ENCODE measurements at regions not wholly inside any gene's neighbourhood (a gene's known extent, or its start where the extent isn't known, plus 50 kb on each side); places are given as distances from the start of the nearest gene placed in this dataset.

DNA sequence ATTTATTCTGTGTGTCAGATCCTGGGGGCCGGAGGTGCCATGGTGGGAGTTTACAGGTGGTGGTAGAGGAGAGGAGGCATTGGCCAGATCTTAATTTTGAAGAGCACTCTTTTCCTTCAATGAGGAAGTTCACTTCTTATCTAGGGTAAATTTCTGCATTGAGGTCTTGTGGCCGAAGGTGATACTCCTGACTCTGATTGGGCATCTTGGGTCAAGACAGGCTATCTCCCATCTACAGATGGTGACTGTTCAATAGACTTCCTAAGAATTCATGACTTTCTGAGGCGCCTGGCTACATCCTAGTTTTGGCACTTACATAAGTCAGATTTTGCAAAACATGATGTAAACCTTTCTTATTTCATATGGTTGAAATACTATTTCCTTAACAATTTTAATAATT lies 135.2 kb downstream of the SUCLA2 start:
- TF ChIP-seq, protein P1, sequence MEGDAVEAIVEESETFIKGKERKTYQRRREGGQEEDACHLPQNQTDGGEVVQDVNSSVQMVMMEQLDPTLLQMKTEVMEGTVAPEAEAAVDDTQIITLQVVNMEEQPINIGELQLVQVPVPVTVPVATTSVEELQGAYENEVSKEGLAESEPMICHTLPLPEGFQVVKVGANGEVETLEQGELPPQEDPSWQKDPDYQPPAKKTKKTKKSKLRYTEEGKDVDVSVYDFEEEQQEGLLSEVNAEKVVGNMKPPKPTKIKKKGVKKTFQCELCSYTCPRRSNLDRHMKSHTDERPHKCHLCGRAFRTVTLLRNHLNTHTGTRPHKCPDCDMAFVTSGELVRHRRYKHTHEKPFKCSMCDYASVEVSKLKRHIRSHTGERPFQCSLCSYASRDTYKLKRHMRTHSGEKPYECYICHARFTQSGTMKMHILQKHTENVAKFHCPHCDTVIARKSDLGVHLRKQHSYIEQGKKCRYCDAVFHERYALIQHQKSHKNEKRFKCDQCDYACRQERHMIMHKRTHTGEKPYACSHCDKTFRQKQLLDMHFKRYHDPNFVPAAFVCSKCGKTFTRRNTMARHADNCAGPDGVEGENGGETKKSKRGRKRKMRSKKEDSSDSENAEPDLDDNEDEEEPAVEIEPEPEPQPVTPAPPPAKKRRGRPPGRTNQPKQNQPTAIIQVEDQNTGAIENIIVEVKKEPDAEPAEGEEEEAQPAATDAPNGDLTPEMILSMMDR (IDR thresholded peaks at IDR 0.05; ENCODE audit: insufficient read depth, low read length, missing control alignments) = no peak
- H3K4me3 ChIP-seq (ENCODE audit: low read depth, low read length) = no peak overlapping the region
- CTCF ChIA-PET = no interaction called here
- POLR2A ChIA-PET = no interaction called here
- no peak for DNase-seq (ENCODE audit: low read depth, low spot score)

- POLR2A ChIA-PET = no interaction called here
- DNase-seq (ENCODE audit: low read depth, low spot score) = no peak
- TF ChIP-seq, protein P1 (IDR thresholded peaks at IDR 0.05; ENCODE audit: insufficient read depth, low read length, missing control alignments) = no peak
- H3K4me3 ChIP-seq (ENCODE audit: low read depth, low read length) = no peak overlapping the region
- CTCF ChIA-PET = interaction anchor here (0.9 kb wide), 1 partner anchor 76 kb away, joined by 3 read pairs; no protein-coding TSS in a partner anchor
Measured at GRCh38 chr13:47862841-47863240, 138.2 kb downstream of the SUCLA2 start.

- ChIA-PET CTCF (interaction anchor here (0.9 to 2.5 kb wide), 7 partner anchors 10 to 179 kb away, joined by 3 to 5 read pairs (median 3); partner anchors contain the start of gene NUDT15), POLR2A (no interaction called here)
- TF ChIP-seq, protein P1 (IDR thresholded peaks at IDR 0.05; ENCODE audit: insufficient read depth, low read length, missing control alignments) = no peak
- peak; percentile 37 for DNase-seq (ENCODE audit: low read depth, low spot score)
- H3K4me3 ChIP-seq (ENCODE audit: low read depth, low read length) = no peak overlapping the region
Measured at GRCh38 chr13:47859165-47859564, 141.9 kb downstream of the SUCLA2 start.

DNA sequence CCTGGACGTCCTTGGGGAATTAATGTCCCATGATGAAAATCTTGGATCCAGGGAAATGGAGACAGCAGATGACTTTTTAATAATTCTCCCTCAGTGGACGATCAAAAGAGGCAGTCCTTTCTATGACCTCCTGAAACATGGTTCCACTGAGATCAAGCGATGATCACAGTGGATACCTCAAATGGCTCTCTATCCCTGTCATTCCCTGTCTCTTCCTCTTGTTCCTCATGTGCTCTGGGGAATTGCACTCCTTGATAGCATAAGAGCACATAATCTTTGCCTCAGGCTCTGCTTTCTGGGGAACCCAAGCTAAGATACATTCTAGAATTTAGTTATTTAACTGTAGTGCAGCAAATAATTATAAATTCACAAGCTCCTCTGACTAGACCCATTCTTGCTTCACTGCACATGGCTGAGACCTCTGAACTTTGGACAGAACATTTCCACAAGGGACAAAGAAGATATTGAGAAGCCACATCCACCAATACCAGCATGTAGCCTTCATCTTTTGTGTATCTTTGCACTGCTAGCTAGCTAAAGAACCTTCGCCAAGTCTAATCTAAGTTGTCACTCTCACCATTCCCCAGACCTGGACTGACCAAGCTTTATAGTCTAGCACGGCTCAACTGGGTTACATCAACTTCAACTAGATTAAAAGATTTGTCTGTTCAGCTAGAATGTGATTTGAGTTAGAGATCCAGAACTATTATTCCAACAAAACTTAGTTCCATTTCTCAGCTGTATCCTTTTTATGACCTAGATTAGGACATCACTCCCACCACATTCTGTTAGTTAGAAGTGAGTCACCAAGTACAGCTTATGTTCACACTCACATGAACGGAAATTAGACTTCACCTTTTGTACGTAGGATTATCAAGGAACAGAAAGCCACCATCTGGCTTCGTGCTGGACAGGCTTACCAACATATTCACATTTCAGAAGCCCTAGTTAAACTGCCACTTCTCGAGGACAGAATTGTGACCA lies 142.7 kb downstream of the SUCLA2 start:
- CTCF ChIA-PET = interaction anchor here (0.8 to 2.5 kb wide), 7 partner anchors 11 to 1026 kb away, joined by 3 to 5 read pairs (median 3); partner anchors contain the start of gene NUDT15
- POLR2A ChIA-PET = interaction anchor here (0.6 kb wide), 1 partner anchor 40 kb away, joined by 3 read pairs; no protein-coding TSS in a partner anchor
- H3K4me3 ChIP-seq (ENCODE audit: low read depth, low read length) = no peak overlapping the region

DNA sequence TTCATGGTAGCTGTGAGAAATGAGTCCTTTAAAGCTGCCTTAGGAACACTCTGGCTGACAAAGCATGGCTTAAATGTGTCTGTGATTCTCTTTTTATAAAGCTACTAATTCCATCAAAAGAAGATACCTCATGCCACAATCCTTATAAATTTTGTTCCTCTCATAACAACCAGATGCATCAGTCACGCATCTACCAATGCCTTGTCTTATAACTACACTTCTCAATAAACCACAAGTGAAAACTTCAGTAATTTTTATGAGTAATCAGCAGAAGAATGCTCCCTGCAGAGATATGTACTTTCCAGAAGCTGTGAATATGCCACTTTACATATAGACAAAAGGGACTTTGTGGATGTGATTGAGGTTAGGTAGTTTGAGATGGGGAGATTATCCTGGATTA lies 147.8 kb downstream of the SUCLA2 start:
- DNase-seq (ENCODE audit: low read depth, low spot score) = peak; percentile 54
- CTCF ChIA-PET = interaction anchor here (0.8 to 1.5 kb wide), 4 partner anchors 11 to 185 kb away, joined by 3 to 6 read pairs (median 4); partner anchors contain the start of gene NUDT15
- TF ChIP-seq, protein P1 (IDR thresholded peaks at IDR 0.05; ENCODE audit: insufficient read depth, low read length, missing control alignments) = no peak
- no peak overlapping the region for H3K4me3 ChIP-seq (ENCODE audit: low read depth, low read length)
- POLR2A ChIA-PET = interaction anchor here (0.6 to 1.1 kb wide), 2 partner anchors 175 to 179 kb away, joined by 3 read pairs; no protein-coding TSS in a partner anchor

More for the DNA sequence above, 142.7 kb downstream of the SUCLA2 start:
- peak; percentile 73 for DNase-seq (ENCODE audit: low read depth, low spot score)
- TF ChIP-seq, protein P1 (IDR thresholded peaks at IDR 0.05; ENCODE audit: insufficient read depth, low read length, missing control alignments) = no peak

GRCh38 chr13:47846886-47847285 lies 154.2 kb downstream of the SUCLA2 start:
- DNase-seq (ENCODE audit: low read depth, low spot score) = no peak
- POLR2A ChIA-PET = no interaction called here
- CTCF ChIA-PET = interaction anchor here (0.8 to 1.2 kb wide), 3 partner anchors 9 to 191 kb away, joined by 3 to 4 read pairs (median 4); partner anchors contain the start of gene NUDT15
- H3K4me3 ChIP-seq (ENCODE audit: low read depth, low read length) = no peak overlapping the region
- TF ChIP-seq, protein P1 (IDR thresholded peaks at IDR 0.05; ENCODE audit: insufficient read depth, low read length, missing control alignments) = no peak

All from AG04449 (cell line).